ENCODE measurements at regions not wholly inside any gene's neighbourhood (a gene's known extent, or its start where the extent isn't known, plus 50 kb on each side); places are given as distances from the start of the nearest gene placed in this dataset.

DNA sequence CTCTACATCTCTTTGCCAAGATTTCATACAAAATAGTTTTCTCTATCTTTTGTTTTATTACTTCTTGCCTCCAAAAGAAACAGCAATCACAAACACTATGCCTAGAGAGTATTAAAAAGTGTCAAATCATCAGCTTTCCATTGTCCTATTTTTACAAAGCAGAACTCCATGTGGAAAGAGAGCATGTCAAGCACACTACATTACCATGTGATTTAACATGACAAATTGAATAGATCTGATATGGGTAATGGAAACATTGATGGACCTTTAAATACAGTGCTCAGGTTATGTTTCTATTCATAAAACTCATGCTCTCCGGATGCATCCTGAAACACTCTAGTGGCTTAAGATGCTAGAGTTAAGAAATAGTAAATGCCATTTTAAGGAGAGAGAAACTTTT, 791.4 kb upstream of the CTNND2 start:
- H3K4me1 ChIP-seq (ENCODE audit: control insufficient read depth, insufficient read depth, low read length) = no peaks in the 10 kb centered on the region
- no peak overlapping the region for H3K4me3 ChIP-seq (ENCODE audit: low read length)
- no peaks in the 10 kb centered on the region for H3K27me3 Mint-ChIP-seq (ENCODE audit: insufficient read depth)
- no peak overlapping the region for H3K27ac Mint-ChIP-seq
- H3K27me3 ChIP-seq (ENCODE audit: control insufficient read depth, insufficient read depth, low read length, poor library complexity, severe bottlenecking) = no peaks in the 10 kb centered on the region
- WGBS, 2 experiments (ENCODE audit: insufficient coverage in 1 of 2, insufficient read length in 1 of 2) = 90% methylated on average over 1 of the region's 1 CpG; no CpG with 5 or more reads in 1 of the 2 experiments
- no peak for DNase-seq
- no peak overlapping the region for H3K9ac ChIP-seq (ENCODE audit: extremely low read depth, low read length, poor library complexity, severe bottlenecking)
- peaks cover 5% of the 10 kb centered on the region for H3K4me1 Mint-ChIP-seq
- H3K9me3 ChIP-seq (ENCODE audit: control insufficient read depth, low read length) = no peaks in the 10 kb centered on the region
- H3K36me3 ChIP-seq (ENCODE audit: control insufficient read depth, insufficient read depth, low read length) = no peaks in the 10 kb centered on the region
- no peak overlapping the region for H3K4me3 Mint-ChIP-seq
- H3K27ac ChIP-seq (ENCODE audit: low read depth, low read length) = no peak overlapping the region
- H3K9me3 Mint-ChIP-seq = no peaks in the 10 kb centered on the region
- no peaks in the 10 kb centered on the region for H3K36me3 Mint-ChIP-seq (ENCODE audit: low read depth)
- no peak for TF ChIP-seq CTCF (conservative IDR thresholded peaks at IDR 0.05)

DNA sequence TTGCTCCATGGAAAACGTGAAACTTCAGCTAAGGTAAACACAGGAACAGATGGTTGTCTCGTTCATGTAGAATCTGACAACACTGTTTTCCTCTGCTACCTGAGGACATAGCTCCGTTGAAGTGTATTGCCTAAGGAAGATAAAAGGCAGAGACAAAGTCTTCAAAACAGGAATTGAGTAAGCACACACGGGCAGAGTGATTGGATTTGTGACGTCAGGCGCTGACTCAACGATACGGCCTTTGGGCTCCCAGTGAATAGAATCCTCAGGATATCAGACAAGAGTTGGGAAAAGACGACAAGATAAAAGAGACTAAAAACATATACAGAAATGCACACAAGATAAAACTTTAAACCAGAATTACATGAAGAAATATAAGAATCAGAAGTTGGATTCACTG, 787.1 kb upstream of the CTNND2 start:
- DNase-seq = peak; percentile 42
- Histone ChIP-seq H3K27ac (ENCODE audit: low read depth, low read length) (no peak overlapping the region), H3K9me3 (ENCODE audit: control insufficient read depth, low read length) (no peaks in the 10 kb centered on the region), H3K4me3 (ENCODE audit: low read length) (no peak overlapping the region), H3K27me3 (ENCODE audit: control insufficient read depth, insufficient read depth, low read length, poor library complexity, severe bottlenecking) (no peaks in the 10 kb centered on the region), H3K36me3 (ENCODE audit: control insufficient read depth, insufficient read depth, low read length) (no peaks in the 10 kb centered on the region), H3K9ac (ENCODE audit: extremely low read depth, low read length, poor library complexity, severe bottlenecking) (no peak overlapping the region), H3K4me1 (ENCODE audit: control insufficient read depth, insufficient read depth, low read length) (no peaks in the 10 kb centered on the region)
- no peak overlapping the region for H3K27ac Mint-ChIP-seq
- no peaks in the 10 kb centered on the region for H3K9me3 Mint-ChIP-seq
- peaks cover 9% of the 10 kb centered on the region for H3K4me1 Mint-ChIP-seq
- H3K4me3 Mint-ChIP-seq = no peak overlapping the region
- no peak for TF ChIP-seq CTCF (conservative IDR thresholded peaks at IDR 0.05)
- no peaks in the 10 kb centered on the region for H3K27me3 Mint-ChIP-seq (ENCODE audit: insufficient read depth)
- 83 to 88% methylated on average over 6 to 9 of the region's 9 CpGs for whole genome bisulfite sequencing, 2 experiments (ENCODE audit: insufficient coverage in 1 of 2, insufficient read length in 1 of 2)
- no peaks in the 10 kb centered on the region for H3K36me3 Mint-ChIP-seq (ENCODE audit: low read depth)

DNA sequence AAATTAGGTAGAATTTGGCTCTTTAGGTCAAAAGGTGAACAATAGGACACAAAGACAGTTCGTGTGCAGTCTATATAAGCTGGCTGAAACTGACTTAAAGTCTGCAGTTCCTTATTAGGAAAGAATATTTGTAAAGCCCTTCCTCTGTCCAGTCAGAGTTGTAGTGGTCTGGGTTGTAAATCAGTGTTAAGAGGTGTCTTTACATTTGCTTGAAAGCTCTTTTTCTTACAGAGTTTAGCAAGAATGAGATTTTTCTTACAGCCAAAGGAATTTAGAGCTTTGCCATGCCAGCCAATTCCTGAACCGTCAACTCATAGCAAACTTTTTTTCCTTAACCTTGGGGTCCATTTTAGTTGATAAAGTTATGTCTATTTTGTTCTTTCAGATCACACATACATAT, 786.1 kb upstream of the CTNND2 start:
- 80 to 88% methylated on average over 1 to 2 of the region's 2 CpGs for WGBS, 2 experiments (ENCODE audit: insufficient coverage in 1 of 2, insufficient read length in 1 of 2)
- Mint-ChIP-seq H3K27me3 (ENCODE audit: insufficient read depth) (no peaks in the 10 kb centered on the region), H3K36me3 (ENCODE audit: low read depth) (no peaks in the 10 kb centered on the region), H3K4me3 (no peak overlapping the region), H3K27ac (no peak overlapping the region), H3K9me3 (no peaks in the 10 kb centered on the region), H3K4me1 (peaks cover 9% of the 10 kb centered on the region)
- Histone ChIP-seq H3K9ac (ENCODE audit: extremely low read depth, low read length, poor library complexity, severe bottlenecking) (no peak overlapping the region), H3K9me3 (ENCODE audit: control insufficient read depth, low read length) (no peaks in the 10 kb centered on the region), H3K27me3 (ENCODE audit: control insufficient read depth, insufficient read depth, low read length, poor library complexity, severe bottlenecking) (no peaks in the 10 kb centered on the region), H3K27ac (ENCODE audit: low read depth, low read length) (no peak overlapping the region), H3K4me3 (ENCODE audit: low read length) (no peak overlapping the region), H3K4me1 (ENCODE audit: control insufficient read depth, insufficient read depth, low read length) (no peaks in the 10 kb centered on the region), H3K36me3 (ENCODE audit: control insufficient read depth, insufficient read depth, low read length) (no peaks in the 10 kb centered on the region)
- no peak for DNase-seq
- no peak for TF ChIP-seq CTCF (conservative IDR thresholded peaks at IDR 0.05)
